Endothelial cell (in vitro differentiated cells): ENCODE measurements at regions not wholly inside any gene's neighbourhood (a gene's known extent, or its start where the extent isn't known, plus 50 kb on each side); places are given as distances from the start of the nearest gene placed in this dataset.

Source experiments
- DNase-seq: peaks from one replicate; pipeline ENCODE4 v3.0.0; 2021; ENCODE audit warnings: low spot score
- H3K27ac Mint-ChIP-seq: one replicate; pipeline ENCODE4 v1.8.0; 2021; ENCODE audit warnings: mixed read lengths, inconsistent platforms; ENCODE audit not compliant: unreplicated experiment
- H3K27me3 Mint-ChIP-seq: one replicate; pipeline ENCODE4 v1.8.0; 2021; ENCODE audit warnings: mild to moderate bottlenecking, moderate library complexity, mixed read lengths, inconsistent platforms; ENCODE audit not compliant: unreplicated experiment
- H3K36me3 Mint-ChIP-seq: one replicate; pipeline ENCODE4 v1.8.0; 2021; ENCODE audit warnings: mild to moderate bottlenecking, low read depth, mixed read lengths, inconsistent platforms; ENCODE audit not compliant: unreplicated experiment
- H3K4me1 Mint-ChIP-seq: one replicate; pipeline ENCODE4 v1.8.0; 2021; ENCODE audit warnings: mild to moderate bottlenecking, mixed read lengths, inconsistent platforms; ENCODE audit not compliant: unreplicated experiment
- H3K4me3 Mint-ChIP-seq: one replicate; pipeline ENCODE4 v1.8.0; 2021; ENCODE audit warnings: mild to moderate bottlenecking, mixed read lengths, inconsistent platforms; ENCODE audit not compliant: unreplicated experiment
- H3K9me3 Mint-ChIP-seq: one replicate; pipeline ENCODE4 v1.8.0; 2021; ENCODE audit warnings: mixed read lengths, inconsistent platforms; ENCODE audit not compliant: unreplicated experiment
- CTCF ChIP-seq: fragments of 200-600 bp; sonication (generic); IDR thresholded peaks from one replicate; pipeline ENCODE4 v1.5.0; 2021; ENCODE audit warnings: antibody characterized with exemption; ENCODE audit not compliant: unreplicated experiment

GRCh38 chr12:105936496-105936895 lies 202.3 kb downstream of the NUAK1 start:
- TF ChIP-seq CTCF, result no peak
- no peaks in the 10 kb centered on the region for H3K9me3 Mint-ChIP-seq
- H3K4me3 Mint-ChIP-seq, result no peak overlapping the region
- no peak overlapping the region for H3K27ac Mint-ChIP-seq
- no peaks in the 10 kb centered on the region for H3K27me3 Mint-ChIP-seq
- DNase-seq, result no peak
- no peaks in the 10 kb centered on the region for H3K36me3 Mint-ChIP-seq
- H3K4me1 Mint-ChIP-seq, result peaks cover 10% of the 10 kb centered on the region

- TF ChIP-seq CTCF, result no peak
- H3K27ac Mint-ChIP-seq, result no peak overlapping the region
- H3K4me1 Mint-ChIP-seq, result peaks cover 10% of the 10 kb centered on the region
- H3K27me3 Mint-ChIP-seq, result no peaks in the 10 kb centered on the region
- H3K4me3 Mint-ChIP-seq, result no peak overlapping the region
- H3K9me3 Mint-ChIP-seq, result no peaks in the 10 kb centered on the region
- no peaks in the 10 kb centered on the region for H3K36me3 Mint-ChIP-seq
- DNase-seq, result no peak
Measured at GRCh38 chr12:105937009-105937408, 201.7 kb downstream of the NUAK1 start.

- Mint-ChIP-seq H3K27ac (no peak overlapping the region), H3K27me3 (no peaks in the 10 kb centered on the region), H3K9me3 (no peaks in the 10 kb centered on the region), H3K4me1 (peaks cover 8% of the 10 kb centered on the region), H3K4me3 (no peak overlapping the region), H3K36me3 (no peaks in the 10 kb centered on the region)
- DNase-seq, result no peak
- TF ChIP-seq CTCF, result no peak
Measured at GRCh38 chr12:105939181-105939721, 199.5 kb downstream of the NUAK1 start.

- Mint-ChIP-seq H3K4me1 (no peaks in the 10 kb centered on the region), H3K4me3 (no peak overlapping the region), H3K9me3 (no peaks in the 10 kb centered on the region), H3K27me3 (no peaks in the 10 kb centered on the region), H3K36me3 (no peaks in the 10 kb centered on the region), H3K27ac (no peak overlapping the region)
- TF ChIP-seq CTCF, result no peak
- no peak for DNase-seq
Measured at GRCh38 chr12:105942281-105942680, 196.5 kb downstream of the NUAK1 start.

GRCh38 chr12:105943525-105943924 lies 195.2 kb downstream of the NUAK1 start:
- no peaks in the 10 kb centered on the region for H3K27me3 Mint-ChIP-seq
- DNase-seq, result no peak
- no peak overlapping the region for H3K4me3 Mint-ChIP-seq

More at GRCh38 chr12:105943525-105943924, 195.2 kb downstream of the NUAK1 start:
- TF ChIP-seq CTCF, result no peak
- H3K4me1 Mint-ChIP-seq, result no peaks in the 10 kb centered on the region
- H3K36me3 Mint-ChIP-seq, result no peaks in the 10 kb centered on the region
- no peak overlapping the region for H3K27ac Mint-ChIP-seq
- H3K9me3 Mint-ChIP-seq, result no peaks in the 10 kb centered on the region
